Erythroblast (primary cell): ENCODE measurements at regions not wholly inside any gene's neighbourhood (a gene's known extent, or its start where the extent isn't known, plus 50 kb on each side); places are given as distances from the start of the nearest gene placed in this dataset.
"Not testable (repeated sequence)": the region's sequence is repeated elsewhere in the genome, so short reads cannot be mapped to it uniquely, and the experiment has no call there.

ENCODE experiments used
- DNase-seq, 2 experiments: peaks; one replicate each; lab custom pipeline; 2025; lab: John Stamatoyannopoulos, UW
- GATA1 ChIP-seq: IDR thresholded peaks from 2 replicates; pipeline ENCODE4 v1.6.1; 2011; ENCODE audit warnings: low read depth, mild to moderate bottlenecking, control low read depth, low read length, moderate library complexity
- POLR2A ChIP-seq: IDR thresholded peaks from 2 replicates; pipeline ENCODE4 v1.6.1; 2011; ENCODE audit warnings: mild to moderate bottlenecking, low read length

GRCh38 chr17:71431146-71431545, 689.7 kb upstream of the SOX9 start:
- no peak for DNase-seq
- TF ChIP-seq GATA1 (no peak), POLR2A (no peak)

DNA sequence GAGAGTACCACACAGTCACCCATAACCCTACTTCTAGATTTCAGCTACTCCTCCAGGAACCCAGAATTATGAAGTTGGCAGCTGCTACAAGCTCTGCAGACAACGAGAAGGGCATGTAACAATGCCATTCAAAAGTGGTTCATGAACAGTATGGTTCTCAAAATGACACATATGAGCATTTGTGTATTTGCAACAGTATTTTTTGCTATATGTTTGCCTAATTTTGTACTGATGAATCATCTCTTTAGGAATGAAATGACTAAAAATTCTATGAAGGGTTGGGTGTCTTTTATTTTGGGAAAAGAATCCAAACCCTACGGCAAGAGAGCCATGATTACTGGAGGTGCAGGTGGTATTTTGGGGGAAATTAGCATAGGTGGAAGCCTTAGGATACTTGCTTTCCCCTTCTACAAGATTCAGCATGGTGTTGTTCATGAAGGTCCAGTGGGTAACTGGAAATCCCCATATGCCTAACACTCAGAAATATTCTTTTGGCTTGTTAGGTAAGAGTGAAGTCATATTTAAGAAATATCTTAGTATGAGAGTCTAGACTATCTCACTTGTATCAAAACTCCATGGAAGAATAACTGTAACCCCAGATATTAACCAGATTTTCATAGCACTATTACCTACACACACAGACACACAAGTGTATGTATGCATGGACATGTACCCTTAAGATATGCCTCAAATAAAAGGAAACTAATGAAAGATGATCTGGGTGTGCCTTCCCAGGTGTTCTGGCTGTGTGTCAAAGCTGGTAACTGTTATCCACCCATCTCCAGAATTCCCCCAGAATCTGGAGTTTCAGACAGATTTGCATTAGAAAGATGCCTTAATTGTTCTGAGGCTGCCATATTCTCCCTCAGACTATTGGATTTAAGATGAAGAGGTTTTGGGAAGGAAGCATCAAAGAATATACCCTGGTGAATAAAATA, 688.2 kb upstream of the SOX9 start:
- TF ChIP-seq POLR2A (no peak), GATA1 (no peak)
- DNase-seq: no peak

GRCh38 chr17:71434716-71435115, 686.1 kb upstream of the SOX9 start:
- TF ChIP-seq GATA1 (no peak), POLR2A (no peak)
- DNase-seq: no peak

- no peak for TF ChIP-seq GATA1
- TF ChIP-seq POLR2A: no peak
- DNase-seq: no peak
Measured at GRCh38 chr17:71436479-71436878, 684.3 kb upstream of the SOX9 start.

GRCh38 chr17:71437166-71437565, 683.7 kb upstream of the SOX9 start:
- TF ChIP-seq POLR2A (no peak), GATA1 (no peak)
- no peak for DNase-seq

DNA sequence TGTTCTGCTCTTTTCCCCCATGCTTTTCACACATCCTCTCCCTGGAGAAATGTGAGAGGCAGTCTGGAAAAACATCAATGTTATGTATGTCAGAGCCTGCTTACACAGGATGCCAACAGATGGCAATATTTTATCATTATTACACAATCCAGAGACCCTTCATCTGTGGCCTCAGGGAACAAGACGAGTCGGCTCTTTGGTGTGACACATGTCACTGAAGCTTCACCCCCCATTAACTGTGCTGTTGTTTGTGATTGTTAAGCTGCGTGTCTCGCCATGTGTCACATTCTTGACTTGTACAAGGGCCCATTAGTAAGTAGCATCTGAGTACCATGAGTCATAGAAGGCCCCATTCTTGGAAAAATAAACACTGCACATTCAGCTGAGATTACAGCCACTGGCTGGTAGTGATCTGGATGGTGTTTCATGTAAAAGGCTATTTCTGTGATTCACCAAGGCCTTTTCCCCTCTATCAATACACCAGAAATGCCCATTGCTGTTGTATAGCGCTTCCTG, 682.1 kb upstream of the SOX9 start:
- no peak for TF ChIP-seq POLR2A
- TF ChIP-seq GATA1: no peak
- DNase-seq: no peak

DNA sequence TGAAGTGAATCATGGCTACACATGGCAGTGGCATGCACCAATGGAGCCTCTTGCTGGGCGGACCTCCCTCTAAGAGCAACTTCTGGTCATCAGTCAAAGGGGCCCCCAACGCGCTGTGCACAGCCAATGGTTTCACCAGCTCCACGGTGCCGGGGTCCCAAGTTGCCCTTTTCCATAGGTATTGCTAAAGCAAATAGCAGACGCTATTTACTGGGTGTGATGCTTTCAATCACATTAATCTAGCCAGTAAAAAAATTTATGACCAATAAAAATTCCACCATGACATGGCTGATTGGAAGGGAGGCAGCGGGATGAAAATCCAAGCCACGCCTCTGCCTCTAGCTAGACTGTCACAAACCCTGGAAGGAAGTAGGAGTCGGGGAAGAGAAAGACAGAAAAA, 680.3 kb upstream of the SOX9 start:
- no peak for DNase-seq
- TF ChIP-seq GATA1 (no peak), POLR2A (no peak)

DNA sequence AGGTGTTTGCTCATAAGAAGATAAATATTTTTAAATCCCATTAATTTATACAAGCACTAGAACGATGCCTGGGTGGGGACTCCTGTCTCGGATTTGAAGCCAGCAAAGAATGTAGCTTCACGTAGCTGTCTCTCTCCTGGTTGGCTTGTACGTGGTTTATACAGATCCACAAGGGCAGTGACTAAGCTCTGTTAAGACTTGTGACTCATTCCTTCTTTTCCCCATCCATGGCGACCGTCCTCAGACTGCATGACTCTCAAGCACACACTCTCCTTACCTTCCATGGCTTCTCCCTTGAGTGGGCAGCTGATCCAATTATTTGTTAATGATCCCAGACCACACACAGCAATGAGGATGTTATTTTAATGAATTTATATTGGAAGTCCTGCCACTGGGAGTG, 679.7 kb upstream of the SOX9 start:
- TF ChIP-seq GATA1: no peak
- no peak for TF ChIP-seq POLR2A
- no peak for DNase-seq

DNA sequence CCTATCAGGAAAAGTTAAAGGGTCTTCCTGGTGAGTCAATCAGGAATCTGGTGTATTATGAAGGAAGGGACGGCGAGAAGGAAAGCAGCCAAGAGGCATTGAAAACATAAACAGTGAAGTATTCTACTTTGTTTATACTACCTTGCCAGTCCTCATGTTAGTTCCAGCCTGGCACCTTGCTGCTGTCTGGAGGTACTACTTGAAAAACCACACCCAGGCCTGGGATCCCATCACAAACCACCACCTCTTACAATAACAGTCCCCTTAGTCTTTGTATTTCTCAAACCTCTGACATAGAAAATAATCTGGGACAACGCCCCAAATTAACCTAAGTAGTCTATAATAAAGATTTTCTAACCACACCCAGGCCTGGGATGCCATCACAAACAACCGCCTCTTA, 676.7 kb upstream of the SOX9 start:
- no peak for DNase-seq
- no peak for TF ChIP-seq POLR2A
- TF ChIP-seq GATA1: no peak

- DNase-seq: no peak
- TF ChIP-seq GATA1 (no peak), POLR2A (no peak)
Measured at GRCh38 chr17:71446645-71447437, 674.0 kb upstream of the SOX9 start.

GRCh38 chr17:71447644-71448043, 673.2 kb upstream of the SOX9 start:
- no peak for DNase-seq
- TF ChIP-seq GATA1: no peak
- TF ChIP-seq POLR2A: no peak

DNA sequence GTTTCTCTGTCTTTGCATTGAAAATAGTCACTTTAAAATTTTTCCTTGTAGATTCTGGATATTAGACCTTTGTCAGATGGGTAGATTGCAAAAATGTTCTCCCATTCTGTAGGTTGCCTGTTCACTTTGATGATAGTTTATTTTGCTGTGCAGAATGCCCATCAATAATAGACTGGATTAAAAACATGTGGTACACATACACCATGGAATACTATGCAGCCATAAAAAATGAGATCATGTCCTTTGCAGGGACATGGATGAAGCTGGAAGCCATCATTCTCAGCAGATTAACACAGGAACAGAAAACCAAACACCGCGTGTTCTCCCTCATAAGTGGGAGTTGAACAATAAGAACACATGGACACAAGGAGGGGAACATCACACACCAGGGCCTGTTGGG, 670.2 kb upstream of the SOX9 start:
- not testable (repeated sequence) for DNase-seq

- TF ChIP-seq GATA1 (no peak), POLR2A (no peak)
- DNase-seq: no peak
Measured at GRCh38 chr17:71453876-71454422, 666.9 kb upstream of the SOX9 start.

DNA sequence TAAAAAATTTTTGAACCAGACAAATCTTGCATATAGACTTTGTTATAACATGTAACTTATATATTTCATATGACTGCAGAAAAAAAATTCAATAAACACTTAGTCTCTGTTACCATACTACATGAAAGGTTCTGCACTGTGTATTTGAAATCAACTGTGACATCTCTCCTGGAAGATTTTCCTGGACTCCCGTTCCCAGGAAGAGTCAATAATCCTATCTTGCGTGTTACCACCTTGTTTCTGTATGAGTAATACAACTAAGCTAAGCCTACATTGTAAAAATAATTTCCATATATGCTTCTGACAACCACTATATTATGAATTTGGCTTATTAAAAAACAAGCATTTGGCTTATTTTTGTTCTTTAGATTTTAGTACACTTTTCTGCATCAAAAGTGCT, 665.6 kb upstream of the SOX9 start:
- DNase-seq: no peak
- TF ChIP-seq POLR2A: no peak
- no peak for TF ChIP-seq GATA1

DNA sequence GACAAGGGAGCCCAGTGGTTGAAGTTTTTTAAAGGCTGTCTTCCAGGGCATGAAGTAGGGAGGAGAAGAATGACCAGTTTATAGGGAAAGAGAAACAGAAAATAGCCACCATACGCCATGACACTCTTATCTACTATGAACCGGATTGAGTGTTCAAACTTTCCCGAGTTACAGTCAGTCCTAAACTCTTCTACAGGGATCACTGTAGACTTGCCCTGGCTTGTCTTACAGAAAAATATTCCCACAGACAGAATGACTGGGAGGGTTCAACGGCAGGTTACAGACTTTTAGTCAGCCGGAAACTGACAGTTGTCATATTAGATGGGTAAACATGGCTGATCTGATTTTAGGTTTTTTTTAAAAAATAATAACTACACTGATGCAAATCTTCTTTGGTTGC, 662.5 kb upstream of the SOX9 start:
- DNase-seq: no peak

More for the DNA sequence above, 662.5 kb upstream of the SOX9 start:
- TF ChIP-seq POLR2A (no peak), GATA1 (no peak)
